Non-pigmented ciliary epithelial cell (primary cell): ENCODE measurements at regions not wholly inside any gene's neighbourhood (a gene's known extent, or its start where the extent isn't known, plus 50 kb on each side); places are given as distances from the start of the nearest gene placed in this dataset.

Experiments
- DNase-seq: peaks from one replicate; pipeline ENCODE4 v3.0.0-alpha.2; 2010; ENCODE audit warnings: low read depth

DNA sequence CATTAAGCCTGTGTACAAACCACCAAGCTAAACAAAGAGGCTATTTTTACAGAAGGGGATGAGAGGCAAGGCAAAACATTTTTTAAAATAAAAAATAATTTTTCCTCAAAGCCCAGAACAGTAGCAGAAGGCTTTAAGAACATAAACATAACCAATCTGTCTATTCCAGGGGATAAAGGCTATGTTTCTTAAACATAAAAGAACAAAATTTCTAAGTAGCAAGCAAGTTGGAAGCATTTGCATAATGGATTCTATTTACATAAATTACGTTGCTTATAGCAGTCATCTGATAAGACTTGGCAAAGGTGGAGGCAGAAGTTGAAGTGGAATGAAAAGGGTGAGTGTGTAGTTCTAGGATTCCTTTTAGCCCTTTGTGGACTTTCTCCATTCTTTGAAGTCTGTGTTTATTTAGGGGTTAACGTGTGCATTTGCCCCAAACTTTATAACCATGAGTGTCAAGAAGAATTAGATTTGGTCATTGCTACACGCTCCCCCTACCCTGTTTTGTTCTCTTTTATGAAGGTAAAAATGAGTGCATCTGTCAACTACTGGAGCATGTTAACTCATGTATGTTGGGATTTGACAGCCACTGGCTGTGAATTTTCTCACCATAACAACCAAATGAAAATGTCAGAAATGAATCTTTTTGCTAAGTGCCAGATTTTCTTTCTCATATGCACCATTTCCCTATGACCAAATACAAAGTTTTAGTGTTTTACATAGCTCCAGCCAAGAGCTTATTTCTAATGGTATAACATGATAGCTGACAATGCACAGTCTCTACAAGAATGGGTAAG is 378.4 kb upstream of the IGFBP7 start:
- DNase-seq: no peak

- DNase-seq: no peak
Observed at GRCh38 chr4:57475424-57475823, 365.2 kb upstream of the IGFBP7 start.

- no peak for DNase-seq
Observed at GRCh38 chr4:57465321-57466056, 355.3 kb upstream of the IGFBP7 start.

GRCh38 chr4:57462843-57463242 is 352.7 kb upstream of the IGFBP7 start:
- no peak for DNase-seq

DNA sequence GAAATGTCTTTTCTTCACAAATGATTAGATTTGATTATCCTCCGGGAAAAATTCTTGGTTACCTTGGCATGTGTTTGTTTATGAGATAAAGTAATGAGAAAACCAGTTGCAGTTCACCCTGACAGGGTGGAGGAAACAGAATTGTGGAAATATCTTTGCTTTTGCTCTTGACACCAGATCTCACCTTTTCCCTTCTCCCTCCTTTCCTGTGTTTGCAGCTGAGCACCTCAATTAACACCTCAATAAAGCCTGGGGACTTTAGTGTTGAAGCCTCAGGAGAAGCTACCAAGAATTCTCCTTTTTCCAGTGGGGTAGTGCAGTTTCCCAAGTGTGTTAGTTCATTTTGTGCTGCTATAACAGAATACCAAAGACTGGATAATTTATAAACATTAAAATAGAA is 350.8 kb upstream of the IGFBP7 start:
- no peak for DNase-seq

- no peak for DNase-seq
Observed at GRCh38 chr4:57448901-57449300, 338.7 kb upstream of the IGFBP7 start.

GRCh38 chr4:57448452-57448851 is 338.3 kb upstream of the IGFBP7 start:
- DNase-seq: no peak

DNA sequence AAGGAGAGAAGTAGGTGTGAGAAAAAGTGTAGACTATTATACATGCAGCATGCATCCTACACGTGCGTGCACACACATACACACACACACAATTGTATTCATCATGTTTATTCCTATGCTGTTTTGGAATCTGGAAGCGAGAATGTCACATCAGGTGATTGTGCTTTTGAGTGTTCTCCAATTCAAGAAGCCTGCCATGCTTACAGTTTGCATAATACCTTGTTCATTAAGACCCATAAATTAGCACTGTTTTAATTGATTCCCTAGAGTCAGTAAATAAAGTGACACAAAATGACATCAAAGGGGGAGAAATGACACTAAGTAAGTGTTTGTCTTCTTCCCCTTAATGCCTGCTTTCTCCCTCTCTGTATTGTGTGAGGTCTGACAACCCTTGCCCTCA is 336.1 kb upstream of the IGFBP7 start:
- DNase-seq: no peak

- no peak for DNase-seq
Observed at GRCh38 chr4:57445686-57446085, 335.5 kb upstream of the IGFBP7 start.

DNA sequence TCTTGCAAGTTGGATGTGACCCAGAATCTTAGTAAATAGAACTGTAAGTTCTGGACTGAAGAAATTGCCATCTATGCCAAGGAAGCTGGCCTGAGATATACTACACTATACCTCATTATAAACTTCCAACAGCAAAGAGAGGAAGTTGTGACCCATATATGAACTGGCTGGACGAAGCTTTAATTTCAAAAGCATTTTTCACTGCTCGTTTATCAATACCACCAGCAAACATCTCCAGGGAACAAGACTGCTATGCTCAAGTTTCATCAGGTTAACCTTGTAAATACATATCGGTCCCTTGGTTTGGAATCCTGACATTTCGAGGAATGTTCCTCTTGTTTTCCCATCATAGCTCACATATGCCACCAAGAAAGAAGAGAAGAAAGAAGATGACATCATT is 334.5 kb upstream of the IGFBP7 start:
- DNase-seq: no peak

- no peak for DNase-seq
Observed at GRCh38 chr4:57443787-57444186, 333.6 kb upstream of the IGFBP7 start.

DNA sequence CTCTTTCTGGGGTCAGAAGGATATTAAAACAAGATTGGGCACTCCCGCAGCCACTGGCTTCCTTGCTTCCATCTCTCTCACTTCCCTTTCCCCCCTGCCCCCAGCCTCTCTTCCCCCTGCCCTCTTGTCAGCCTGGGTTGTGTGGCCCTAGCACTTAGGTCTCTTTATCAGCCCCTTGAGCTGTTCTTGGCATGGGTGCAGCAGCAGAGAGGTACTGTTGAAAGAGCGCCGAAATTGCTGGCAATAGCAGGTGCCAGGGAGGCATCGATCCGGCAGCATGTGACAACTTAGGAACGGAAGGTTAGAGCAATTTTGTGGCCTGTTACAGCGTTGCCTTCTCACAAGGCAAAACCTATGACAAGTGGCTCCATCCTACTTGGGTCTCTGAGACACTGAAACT is 333.1 kb upstream of the IGFBP7 start:
- no peak for DNase-seq

DNA sequence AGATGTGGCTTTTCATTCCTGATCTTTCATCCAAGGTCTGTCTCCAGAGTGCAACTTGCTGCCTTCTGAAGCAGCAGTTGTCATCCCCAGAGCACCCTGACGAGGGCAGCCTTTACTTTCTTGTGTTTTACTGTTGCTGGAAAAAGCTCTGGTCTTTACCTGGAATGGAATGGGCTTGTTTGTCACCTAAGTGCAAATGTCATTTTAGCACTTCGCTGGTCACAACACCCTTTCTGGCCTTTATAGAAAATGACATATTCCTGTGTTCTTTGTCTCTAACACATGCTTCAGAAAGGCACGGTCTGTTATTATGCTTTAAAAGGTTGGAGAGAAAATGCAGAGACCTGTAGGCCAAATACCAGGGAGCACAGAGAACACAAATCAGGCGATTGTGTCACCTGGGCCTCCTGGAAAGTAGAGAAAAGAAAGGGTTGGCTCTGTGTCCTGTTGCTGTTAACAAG is 332.7 kb upstream of the IGFBP7 start:
- no peak for DNase-seq

DNA sequence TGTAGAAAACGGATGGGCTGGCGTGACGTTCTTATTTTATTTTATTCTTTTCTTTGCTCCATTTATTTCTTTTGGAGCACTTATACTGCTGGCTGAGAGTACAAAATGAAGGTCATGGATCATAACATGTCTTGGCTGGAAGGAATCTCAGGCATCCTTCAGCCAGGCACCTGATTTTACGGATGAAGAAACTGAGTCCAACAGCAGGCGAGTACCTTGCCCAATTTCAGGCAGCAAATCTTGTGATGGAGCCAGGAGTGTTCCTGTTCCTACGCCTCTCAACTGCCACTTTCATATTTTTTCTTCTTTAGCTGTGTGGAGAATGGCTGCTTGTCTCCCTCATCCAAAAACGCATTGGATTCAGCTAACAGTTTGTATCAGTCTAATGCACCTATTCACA is 332.1 kb upstream of the IGFBP7 start:
- DNase-seq: no peak

- DNase-seq: no peak
Observed at GRCh38 chr4:57437649-57438048, 327.5 kb upstream of the IGFBP7 start.

- DNase-seq: no peak
Observed at GRCh38 chr4:57435300-57435699, 325.1 kb upstream of the IGFBP7 start.

DNA sequence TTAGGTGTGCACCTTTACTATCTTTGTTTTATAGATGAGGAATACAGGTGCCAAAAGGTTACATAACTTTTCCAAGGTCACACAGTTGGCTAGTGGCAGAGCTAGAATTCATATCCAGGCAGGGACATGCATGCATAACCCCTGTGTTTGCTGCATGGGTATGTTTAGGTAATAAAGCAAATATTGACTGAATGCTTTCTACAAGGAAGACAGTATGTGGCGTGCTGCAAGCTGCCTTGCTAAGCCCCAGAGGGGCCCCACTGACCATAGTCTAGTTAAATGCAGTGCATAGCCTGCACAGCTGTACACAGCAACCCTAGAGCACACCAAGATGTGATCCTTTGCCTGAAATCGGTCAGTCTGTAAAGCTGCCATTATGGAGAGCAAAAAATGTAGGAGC is 320.5 kb upstream of the IGFBP7 start:
- DNase-seq: no peak

- peak; percentile 41 for DNase-seq
Observed at GRCh38 chr4:57426779-57427395, 316.7 kb upstream of the IGFBP7 start.

GRCh38 chr4:57425610-57426009 is 315.4 kb upstream of the IGFBP7 start:
- no peak for DNase-seq

DNA sequence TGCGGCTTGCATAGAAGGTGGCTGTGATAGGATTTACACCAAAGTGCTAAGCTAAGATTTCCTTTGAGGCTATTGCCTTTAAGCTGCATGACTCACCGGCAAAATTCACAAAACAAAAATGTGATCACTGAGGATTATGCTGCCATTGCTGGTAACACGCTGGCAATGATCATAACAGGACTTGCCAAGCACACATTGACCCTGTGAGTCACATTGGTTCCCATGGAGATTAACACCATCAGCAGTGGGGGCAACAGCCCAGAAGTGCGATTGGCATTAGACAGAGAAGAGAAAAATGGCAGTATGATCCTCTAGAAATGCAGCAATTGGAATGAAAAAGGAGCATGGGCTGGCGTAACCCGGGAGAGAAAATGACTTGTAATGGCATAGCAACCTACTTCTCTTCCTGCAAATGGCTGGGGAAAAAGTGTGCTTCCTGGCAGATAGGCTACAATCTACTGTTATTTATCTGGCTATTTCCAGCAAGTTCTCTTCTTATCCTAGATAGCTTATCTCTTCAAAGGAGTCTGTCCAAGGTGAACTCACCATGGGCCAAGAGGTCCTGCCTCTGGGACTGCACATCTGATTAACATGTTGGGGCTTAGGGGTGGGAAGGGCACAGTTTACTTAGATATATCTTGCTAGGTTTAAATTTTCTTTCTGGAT is 314.2 kb upstream of the IGFBP7 start:
- peak; percentile 67 for DNase-seq

- DNase-seq: no peak
Observed at GRCh38 chr4:57418133-57418532, 307.9 kb upstream of the IGFBP7 start.

- DNase-seq: no peak
Observed at GRCh38 chr4:57412259-57413054, 302.3 kb upstream of the IGFBP7 start.
